GM12865 (cell line): ENCODE measurements at regions not wholly inside any gene's neighbourhood (a gene's known extent, or its start where the extent isn't known, plus 50 kb on each side); places are given as distances from the start of the nearest gene placed in this dataset.

Experiments used
- DNase-seq: peaks from one replicate; pipeline ENCODE4 v3.0.0; 2010; ENCODE audit warnings: low read depth
- H3K4me3 ChIP-seq: 2 replicates; pipeline ENCODE4 v1.5.1; 2011; ENCODE audit warnings: mild to moderate bottlenecking, low read depth, low read length, control low read depth
- TF ChIP-seq, protein P1 (sequence below): IDR thresholded peaks from 2 replicates; pipeline ENCODE4 v1.5.1; 2011; ENCODE audit warnings: low read length, control low read depth, low read depth, inconsistent platforms; ENCODE audit not compliant: insufficient read depth; ENCODE audit errors: missing control alignments

DNA sequence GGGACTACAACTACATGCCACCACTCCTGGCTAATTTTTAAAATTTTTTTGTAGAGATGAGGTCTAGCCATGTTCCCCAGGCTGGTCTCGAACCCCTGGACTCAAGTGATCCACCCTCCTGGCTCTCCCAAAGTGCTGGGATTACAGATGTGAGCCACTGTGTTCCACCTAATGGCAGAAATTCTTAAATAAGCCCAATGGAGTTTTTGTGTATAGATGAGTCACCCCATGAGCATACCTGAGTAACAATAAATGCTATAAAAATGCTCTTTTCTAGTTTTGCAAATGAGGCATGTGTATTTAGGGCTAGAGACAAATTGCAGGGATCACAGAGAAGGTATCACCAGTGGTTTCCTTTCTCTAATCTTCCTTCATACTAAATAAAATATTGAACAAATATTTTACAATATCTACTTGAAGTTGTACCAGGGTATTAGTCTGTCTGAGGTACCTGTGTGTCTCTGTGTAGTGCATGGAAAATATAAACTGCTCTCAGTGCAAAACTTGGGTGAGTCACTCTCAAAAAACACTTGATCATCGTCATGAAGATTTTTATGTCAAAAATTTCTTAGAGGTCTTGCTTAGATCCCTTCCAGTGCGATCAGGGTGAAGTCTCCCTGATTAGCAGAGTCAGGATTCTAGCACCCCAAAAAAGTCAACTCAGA is 337.1 kb upstream of the MMADHC start:
- TF ChIP-seq, protein P1, sequence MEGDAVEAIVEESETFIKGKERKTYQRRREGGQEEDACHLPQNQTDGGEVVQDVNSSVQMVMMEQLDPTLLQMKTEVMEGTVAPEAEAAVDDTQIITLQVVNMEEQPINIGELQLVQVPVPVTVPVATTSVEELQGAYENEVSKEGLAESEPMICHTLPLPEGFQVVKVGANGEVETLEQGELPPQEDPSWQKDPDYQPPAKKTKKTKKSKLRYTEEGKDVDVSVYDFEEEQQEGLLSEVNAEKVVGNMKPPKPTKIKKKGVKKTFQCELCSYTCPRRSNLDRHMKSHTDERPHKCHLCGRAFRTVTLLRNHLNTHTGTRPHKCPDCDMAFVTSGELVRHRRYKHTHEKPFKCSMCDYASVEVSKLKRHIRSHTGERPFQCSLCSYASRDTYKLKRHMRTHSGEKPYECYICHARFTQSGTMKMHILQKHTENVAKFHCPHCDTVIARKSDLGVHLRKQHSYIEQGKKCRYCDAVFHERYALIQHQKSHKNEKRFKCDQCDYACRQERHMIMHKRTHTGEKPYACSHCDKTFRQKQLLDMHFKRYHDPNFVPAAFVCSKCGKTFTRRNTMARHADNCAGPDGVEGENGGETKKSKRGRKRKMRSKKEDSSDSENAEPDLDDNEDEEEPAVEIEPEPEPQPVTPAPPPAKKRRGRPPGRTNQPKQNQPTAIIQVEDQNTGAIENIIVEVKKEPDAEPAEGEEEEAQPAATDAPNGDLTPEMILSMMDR, result no peak
- H3K4me3 ChIP-seq, result no peak overlapping the region
- no peak for DNase-seq

DNA sequence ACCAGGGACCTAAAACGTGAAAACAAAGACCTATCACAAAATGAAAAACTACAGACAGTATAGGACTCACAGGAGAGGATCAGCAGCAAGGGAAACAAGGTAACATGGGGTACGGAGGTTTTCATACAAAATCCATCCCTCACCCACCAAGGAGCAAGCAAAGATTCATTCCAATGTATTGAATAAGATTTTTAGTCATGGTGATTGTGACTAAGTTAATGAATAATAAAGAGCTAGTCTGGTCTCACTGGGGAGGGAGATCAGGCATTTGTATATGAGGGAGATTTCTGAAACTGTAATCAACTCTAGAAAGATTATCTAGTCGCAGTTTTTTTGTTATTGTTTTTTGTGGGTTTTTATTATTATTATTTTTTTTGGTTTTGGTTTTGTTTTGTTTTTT is 336.5 kb upstream of the MMADHC start:
- H3K4me3 ChIP-seq, result no peak overlapping the region
- DNase-seq, result no peak
- TF ChIP-seq, protein P1, result no peak

DNA sequence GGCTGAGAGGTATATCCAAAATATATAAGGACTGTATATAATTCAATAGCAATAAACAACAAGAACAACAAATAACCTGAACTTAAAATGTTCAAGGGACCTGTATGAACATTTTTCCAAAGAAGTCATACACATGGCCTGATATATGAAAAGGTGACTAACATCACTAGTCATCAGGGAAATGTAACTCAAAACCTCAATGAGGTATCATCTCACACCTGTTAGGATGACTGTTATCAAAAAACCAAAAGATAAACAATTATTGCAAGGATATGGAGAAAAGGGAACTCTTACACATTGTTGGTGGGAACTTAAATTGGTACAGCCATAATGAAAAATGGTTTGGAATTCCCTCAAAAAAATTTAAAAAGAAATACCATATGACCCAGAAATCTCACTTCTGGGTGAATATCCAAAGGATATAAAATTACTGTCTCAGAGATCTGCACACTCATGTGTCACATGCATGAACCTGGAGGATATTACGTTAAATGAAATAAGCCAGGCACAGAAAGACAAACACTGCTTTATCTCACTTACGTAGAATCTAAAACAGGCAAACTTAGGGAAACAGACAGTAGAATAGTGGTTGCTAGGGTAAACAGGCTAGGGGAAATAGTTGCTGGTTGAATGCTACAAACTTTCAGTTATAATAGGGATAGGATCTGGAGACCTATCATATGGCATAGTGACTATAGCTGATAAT is 334.5 kb upstream of the MMADHC start:
- no peak for DNase-seq
- TF ChIP-seq, protein P1, result no peak
- no peak overlapping the region for H3K4me3 ChIP-seq

DNA sequence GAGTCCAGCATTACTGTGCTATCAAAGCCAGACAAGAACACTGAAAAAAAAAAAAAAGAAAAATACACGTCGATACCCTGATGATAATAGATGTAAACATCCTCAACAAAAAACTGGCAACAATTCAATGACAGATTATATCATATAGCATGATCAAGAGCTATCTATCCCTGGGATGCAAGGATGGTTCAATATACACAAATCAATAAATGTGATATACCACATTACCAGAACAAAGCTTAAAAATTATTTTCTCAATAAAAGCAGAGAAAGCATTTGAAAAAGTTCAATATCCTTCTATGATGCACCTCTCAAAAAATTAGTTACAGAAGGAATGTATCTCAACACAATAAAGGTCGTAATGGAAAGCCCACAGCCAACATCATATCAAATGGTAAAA is 332.8 kb upstream of the MMADHC start:
- no peak for DNase-seq
- TF ChIP-seq, protein P1, result no peak
- H3K4me3 ChIP-seq, result no peak overlapping the region

DNA sequence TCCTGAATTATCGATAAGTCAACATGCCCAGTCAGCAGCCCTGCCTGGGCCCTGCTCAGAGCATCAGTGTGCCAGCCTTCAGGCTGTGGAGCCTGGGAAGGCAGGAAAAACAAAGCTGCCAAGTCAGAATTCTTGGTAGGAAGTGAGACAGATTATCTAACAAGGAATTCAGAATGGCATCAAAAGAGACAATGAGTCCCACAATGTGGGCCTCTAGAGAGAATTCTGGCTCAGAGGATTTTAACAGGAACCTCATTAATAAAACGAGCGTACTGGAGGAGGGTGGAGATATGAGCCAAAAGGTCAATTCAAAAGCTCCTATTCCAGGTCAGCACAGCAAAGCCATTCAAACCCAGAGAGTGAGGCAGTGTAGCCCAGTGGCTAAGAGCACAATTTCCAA is 327.6 kb upstream of the MMADHC start:
- DNase-seq, result no peak
- TF ChIP-seq, protein P1, result no peak
- no peak overlapping the region for H3K4me3 ChIP-seq

DNA sequence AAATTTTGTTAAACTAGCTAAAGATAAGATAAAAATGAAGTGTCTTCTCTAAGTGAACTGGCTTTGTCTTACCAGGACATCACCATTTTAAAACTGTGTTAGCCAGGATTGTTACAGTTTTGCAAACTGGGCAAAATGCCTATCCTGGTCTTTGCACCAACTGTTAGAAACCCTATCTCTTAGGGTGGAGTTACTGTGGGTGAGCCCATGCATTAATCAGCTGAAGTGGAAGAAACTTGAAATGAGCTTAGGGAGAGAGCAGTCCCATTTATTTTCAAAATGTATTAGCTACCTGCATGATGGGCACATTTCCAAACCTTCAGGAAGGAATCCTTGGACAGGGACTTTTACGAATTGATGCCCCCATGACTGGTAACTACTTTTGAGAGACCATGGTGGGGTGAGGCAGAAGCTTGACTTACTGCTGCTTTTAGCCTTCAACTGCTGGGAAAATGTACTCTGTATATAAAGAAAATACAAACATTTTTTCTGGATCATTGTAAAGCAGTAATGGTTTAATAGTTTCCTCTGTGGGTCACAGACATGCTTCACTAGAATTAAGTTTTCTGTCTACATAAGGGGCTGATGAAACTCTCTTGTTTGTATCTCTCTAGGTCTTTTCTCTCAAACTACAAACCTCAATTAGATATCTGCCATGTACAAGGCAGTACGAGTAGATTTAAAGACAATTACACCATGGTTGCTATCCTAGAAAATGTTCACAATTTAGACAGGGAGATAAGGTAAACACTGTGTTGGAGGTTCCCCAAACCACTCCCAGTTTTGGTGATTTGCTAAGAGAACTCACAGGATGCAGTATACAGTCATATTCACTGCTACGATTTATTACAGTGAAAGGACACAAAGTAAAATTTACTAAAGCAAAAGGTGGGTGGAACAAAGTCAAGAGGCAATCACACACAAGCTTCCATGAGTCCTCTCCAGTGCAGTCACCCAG is 321.4 kb upstream of the MMADHC start:
- no peak for DNase-seq
- TF ChIP-seq, protein P1, result no peak
- H3K4me3 ChIP-seq, result no peak overlapping the region
